Ectodermal cell (in vitro differentiated cells): ENCODE measurements at regions not wholly inside any gene's neighbourhood (a gene's known extent, or its start where the extent isn't known, plus 50 kb on each side); places are given as distances from the start of the nearest gene placed in this dataset.
"Not testable (repeated sequence)": the region's sequence is repeated elsewhere in the genome, so short reads cannot be mapped to it uniquely, and the experiment has no call there.

Source experiments
- H3K27ac ChIP-seq: 2 replicates; pipeline ENCODE4 v1.7.0; 2013; ENCODE audit warnings: mild to moderate bottlenecking, low read depth, low read length; ENCODE audit not compliant: insufficient read depth, poor library complexity, severe bottlenecking
- H3K27me3 ChIP-seq: 2 replicates; pipeline ENCODE4 v1.7.0; 2013; ENCODE audit warnings: mild to moderate bottlenecking, low read length; ENCODE audit not compliant: insufficient read depth, control insufficient read depth, poor library complexity, severe bottlenecking
- H3K36me3 ChIP-seq: one replicate; pipeline ENCODE4 v1.7.0; 2013; ENCODE audit warnings: low read length; ENCODE audit not compliant: control insufficient read depth, insufficient read depth
- H3K4me1 ChIP-seq: one replicate; pipeline ENCODE4 v1.7.0; 2013; ENCODE audit warnings: low read length; ENCODE audit not compliant: control insufficient read depth, insufficient read depth
- H3K4me3 ChIP-seq: 2 replicates; pipeline ENCODE4 v1.7.0; 2013; ENCODE audit warnings: low read depth, low read length, control low read depth; ENCODE audit not compliant: insufficient read depth
- H3K9me3 ChIP-seq: 2 replicates; pipeline ENCODE4 v1.7.0; 2013; ENCODE audit warnings: mild to moderate bottlenecking, low read length, moderate library complexity; ENCODE audit not compliant: control insufficient read depth
- WGBS, 2 experiments: methylation state at CpG; one replicate each; pipeline ENCODE4 v1.1.7; 2013; ENCODE audit warnings: missing lambda C conversion rate in 2 of 2; 5-methylcytosine and 5-hydroxymethylcytosine counted together

GRCh38 chr2:111365986-111366640 is 245.4 kb downstream of the BCL2L11 start:
- not testable (repeated sequence) for H3K9me3 ChIP-seq

DNA sequence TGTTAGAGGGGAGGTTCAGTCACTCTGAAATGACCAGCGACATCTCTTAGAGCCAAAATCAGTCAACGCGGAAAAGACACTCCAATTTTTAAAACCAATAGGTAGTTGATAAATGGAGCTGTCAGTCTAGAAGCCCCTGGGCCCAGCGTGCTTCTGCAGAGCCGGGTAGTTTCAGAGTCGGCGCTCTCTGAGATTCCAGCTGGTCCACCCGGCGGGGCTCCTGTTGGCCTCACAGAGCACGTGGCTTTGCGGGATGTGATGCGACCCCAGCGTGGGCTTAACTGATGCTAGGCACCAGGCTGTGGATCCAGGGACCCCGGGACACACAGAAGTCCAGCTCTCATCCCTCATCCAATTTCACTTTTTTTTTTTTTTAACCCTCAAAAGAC is 245.9 kb downstream of the BCL2L11 start:
- not testable (repeated sequence) for H3K4me3 ChIP-seq, H3K27ac ChIP-seq
- WGBS, 2 experiments: 79 to 84% methylated on average over 6 to 8 of the region's 14 CpGs

More at GRCh38 chr2:111365986-111366640, 245.4 kb downstream of the BCL2L11 start:
- H3K4me1 ChIP-seq, H3K4me3 ChIP-seq, H3K27ac ChIP-seq, H3K27me3 ChIP-seq, H3K36me3 ChIP-seq: not testable (repeated sequence)
- 76 to 85% methylated on average over 27 to 30 of the region's 37 CpGs for WGBS, 2 experiments

DNA sequence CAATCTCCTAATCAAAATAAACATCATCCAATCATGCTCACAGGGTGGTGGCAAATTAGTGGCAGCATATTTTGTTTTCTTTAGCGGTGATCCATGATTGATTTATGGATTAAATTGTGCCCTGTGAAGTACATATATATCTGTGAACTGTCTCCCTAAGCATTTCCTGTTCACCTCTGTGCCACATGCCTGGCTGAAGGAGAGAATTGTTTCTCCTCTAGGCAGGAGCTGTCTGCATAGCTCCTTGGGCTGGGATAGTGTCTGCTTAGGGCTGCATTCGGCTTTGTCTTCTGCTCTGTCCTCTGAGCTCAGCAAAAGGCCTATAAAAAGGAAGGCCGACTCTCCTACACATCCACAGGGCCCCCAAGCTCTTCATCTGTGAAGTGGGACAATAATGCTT is 246.4 kb downstream of the BCL2L11 start:
- H3K36me3 ChIP-seq, H3K27me3 ChIP-seq, H3K9me3 ChIP-seq, H3K4me3 ChIP-seq, H3K27ac ChIP-seq, H3K4me1 ChIP-seq: not testable (repeated sequence)
- 71% methylated on average over 1 of the region's 3 CpGs; no CpG with 5 or more reads in 1 of the 2 experiments for WGBS, 2 experiments

More for the DNA sequence above, 245.9 kb downstream of the BCL2L11 start:
- not testable (repeated sequence) for H3K4me1 ChIP-seq, H3K9me3 ChIP-seq, H3K36me3 ChIP-seq, H3K27me3 ChIP-seq

- H3K27me3 ChIP-seq, H3K27ac ChIP-seq, H3K36me3 ChIP-seq, H3K4me1 ChIP-seq, H3K9me3 ChIP-seq, H3K4me3 ChIP-seq: not testable (repeated sequence)
- no CpG with 5 or more reads among the region's 1 CpG for WGBS, 2 experiments
Measured at GRCh38 chr2:111367871-111368270, 247.2 kb downstream of the BCL2L11 start.

DNA sequence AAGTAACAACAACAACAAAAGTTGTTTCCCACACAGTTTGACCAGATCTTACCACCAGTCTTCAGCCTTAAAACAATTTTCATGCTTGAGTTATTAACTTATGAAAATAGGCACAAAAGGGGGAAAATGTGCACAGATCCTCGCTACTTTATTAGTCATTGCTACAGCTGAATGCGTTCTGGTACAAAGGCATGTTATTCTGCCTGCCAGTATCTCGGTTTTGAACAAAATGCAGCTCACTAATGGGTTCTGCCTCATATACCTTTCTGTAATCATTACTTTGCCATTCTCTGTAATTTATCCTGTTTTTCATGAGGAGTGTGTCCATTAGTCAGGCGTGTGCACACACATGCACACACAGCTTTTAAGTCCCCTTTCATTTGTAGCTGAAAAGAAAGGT is 247.6 kb downstream of the BCL2L11 start:
- H3K4me3 ChIP-seq, H3K27me3 ChIP-seq, H3K9me3 ChIP-seq, H3K27ac ChIP-seq, H3K4me1 ChIP-seq, H3K36me3 ChIP-seq: not testable (repeated sequence)
- WGBS, 2 experiments: no CpG with 5 or more reads among the region's 4 CpGs

DNA sequence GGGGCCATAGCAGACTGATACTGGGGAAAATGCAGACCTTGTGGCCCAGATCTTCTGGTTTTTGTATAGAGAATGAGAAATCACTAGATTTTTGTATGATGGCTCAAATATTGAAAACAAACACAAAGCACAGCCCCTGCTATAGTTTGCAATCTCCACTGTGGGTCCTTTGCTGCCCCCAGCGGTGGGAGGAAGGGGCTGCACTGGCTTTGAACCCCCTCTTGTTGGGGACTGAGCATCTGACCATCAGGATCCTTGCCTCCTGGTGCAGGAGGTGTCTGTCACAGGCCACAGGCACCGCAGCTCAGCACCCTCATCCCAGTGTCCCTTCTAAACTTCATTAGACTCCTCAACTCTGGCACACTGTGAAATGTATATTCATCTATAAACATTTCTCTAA is 252.3 kb downstream of the BCL2L11 start:
- not testable (repeated sequence) for H3K27me3 ChIP-seq, H3K4me3 ChIP-seq, H3K4me1 ChIP-seq, H3K9me3 ChIP-seq, H3K27ac ChIP-seq, H3K36me3 ChIP-seq
- no CpG with 5 or more reads among the region's 2 CpGs for WGBS, 2 experiments

GRCh38 chr2:111373989-111374388 is 253.3 kb downstream of the BCL2L11 start:
- not testable (repeated sequence) for H3K4me3 ChIP-seq, H3K4me1 ChIP-seq, H3K27me3 ChIP-seq, H3K9me3 ChIP-seq, H3K36me3 ChIP-seq, H3K27ac ChIP-seq
- 88 to 90% methylated on average over 1 to 2 of the region's 5 CpGs for WGBS, 2 experiments

DNA sequence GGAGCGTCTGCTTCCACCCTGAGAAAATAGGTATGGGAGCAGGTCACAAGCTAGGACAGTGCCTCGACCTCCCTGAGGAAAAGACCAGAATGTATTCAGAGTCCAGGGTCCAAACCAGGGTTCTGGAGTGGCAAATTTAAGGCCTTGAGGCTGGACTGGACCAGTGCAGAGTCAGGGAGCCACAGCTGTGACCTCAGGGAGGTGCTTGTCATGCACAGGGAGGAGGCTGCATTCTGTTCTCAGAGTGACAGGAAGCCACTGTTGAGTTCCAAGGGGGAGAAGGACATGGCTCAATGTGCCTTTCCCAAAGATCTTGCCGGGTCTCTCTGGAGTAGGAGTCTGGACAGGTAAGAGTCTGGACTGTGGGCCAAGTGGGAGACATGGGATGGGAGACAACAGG is 254.0 kb downstream of the BCL2L11 start:
- not testable (repeated sequence) for H3K4me3 ChIP-seq, H3K4me1 ChIP-seq, H3K36me3 ChIP-seq, H3K27me3 ChIP-seq, H3K27ac ChIP-seq, H3K9me3 ChIP-seq
- WGBS, 2 experiments: 83 to 93% methylated on average over 1 of the region's 3 CpGs

DNA sequence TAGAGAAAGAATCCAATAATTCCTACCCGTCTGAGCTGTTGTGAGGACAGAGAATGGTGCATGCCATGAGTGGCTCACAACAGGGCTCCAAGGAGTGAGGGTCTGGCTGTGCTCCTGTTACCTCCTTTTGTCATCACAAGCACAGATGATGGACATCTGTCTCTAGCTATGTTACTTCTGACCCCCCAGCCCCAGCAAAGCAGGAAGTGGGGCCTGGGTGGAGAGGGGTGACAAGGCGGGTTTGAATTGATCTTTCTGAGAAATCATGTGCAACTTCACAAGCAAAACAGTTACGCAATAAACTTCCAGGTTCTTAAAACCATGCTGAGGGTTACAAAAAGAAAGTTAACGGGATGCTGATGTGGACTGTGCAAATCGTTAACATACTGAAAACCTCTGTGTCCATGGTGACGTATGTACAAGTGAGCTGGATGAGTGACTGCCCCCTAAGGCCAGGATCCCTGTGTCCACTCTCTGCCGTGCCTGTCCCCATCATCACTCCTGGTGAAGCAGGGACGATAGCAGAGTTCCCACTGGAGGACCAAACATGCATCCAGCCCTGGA is 254.7 kb downstream of the BCL2L11 start:
- not testable (repeated sequence) for H3K36me3 ChIP-seq, H3K4me1 ChIP-seq, H3K9me3 ChIP-seq, H3K27me3 ChIP-seq, H3K27ac ChIP-seq, H3K4me3 ChIP-seq
- 90 to 94% methylated on average over 5 to 6 of the region's 8 CpGs for WGBS, 2 experiments

DNA sequence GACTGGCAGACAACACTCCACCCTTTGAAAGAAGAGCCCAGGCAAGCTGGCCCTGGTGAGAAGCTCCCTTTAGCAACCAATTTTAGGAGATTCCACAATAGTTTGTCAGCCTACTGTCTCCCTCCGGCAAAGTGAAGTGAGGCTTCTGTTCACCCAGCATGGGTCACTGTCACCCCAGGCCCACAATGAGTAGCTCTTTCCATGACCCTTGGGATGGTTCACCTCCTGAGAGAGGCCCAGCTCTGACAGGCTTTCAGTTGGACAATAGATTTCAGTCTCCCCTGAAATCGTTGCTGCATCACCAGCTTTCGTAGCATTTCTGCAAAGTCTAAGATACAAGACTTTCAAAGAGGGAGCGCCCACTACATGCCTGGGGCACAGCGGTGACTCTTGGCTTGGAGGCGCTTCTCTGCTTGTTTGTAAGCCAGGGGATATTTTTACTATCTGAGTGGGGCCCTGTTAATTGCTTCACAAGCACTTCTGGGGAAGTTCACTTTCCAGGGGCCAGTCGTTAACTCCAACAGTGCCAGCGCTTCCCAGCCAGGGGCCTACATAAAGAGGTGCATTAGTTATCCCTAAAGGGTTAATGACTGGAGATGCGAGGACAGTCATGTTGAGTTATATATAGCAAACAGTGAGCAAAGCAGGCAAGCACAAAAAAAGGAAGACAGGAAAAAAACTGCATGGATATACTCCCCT is 255.7 kb downstream of the BCL2L11 start:
- H3K27ac ChIP-seq, H3K27me3 ChIP-seq, H3K4me1 ChIP-seq, H3K4me3 ChIP-seq, H3K36me3 ChIP-seq, H3K9me3 ChIP-seq: not testable (repeated sequence)
- WGBS, 2 experiments: 75 to 76% methylated on average over 1 of the region's 9 CpGs
